ENCODE measurements at regions not wholly inside any gene's neighbourhood (a gene's known extent, or its start where the extent isn't known, plus 50 kb on each side); places are given as distances from the start of the nearest gene placed in this dataset.

- Mint-ChIP-seq H3K9me3 (no peaks in the 10 kb centered on the region), H3K27ac (no peak overlapping the region), H3K4me1 (ENCODE audit: low read depth) (no peaks in the 10 kb centered on the region), H3K36me3 (ENCODE audit: low read depth) (no peaks in the 10 kb centered on the region), H3K27me3 (peaks cover 7% of the 10 kb centered on the region), H3K4me3 (no peak overlapping the region)
- no peak for DNase-seq
These were observed 214.2 kb upstream of the GHITM start for GRCh38 chr10:83925133-83925532.

GRCh38 chr10:83926606-83927005 is 212.7 kb upstream of the GHITM start:
- no peaks in the 10 kb centered on the region for H3K4me1 Mint-ChIP-seq (ENCODE audit: low read depth)
- peaks cover 7% of the 10 kb centered on the region for H3K27me3 Mint-ChIP-seq
- no peak overlapping the region for H3K27ac Mint-ChIP-seq
- no peak overlapping the region for H3K4me3 Mint-ChIP-seq
- no peaks in the 10 kb centered on the region for H3K36me3 Mint-ChIP-seq (ENCODE audit: low read depth)
- no peaks in the 10 kb centered on the region for H3K9me3 Mint-ChIP-seq
- DNase-seq = no peak

GRCh38 chr10:83927166-83927565 is 212.1 kb upstream of the GHITM start:
- Mint-ChIP-seq H3K4me3 (no peak overlapping the region), H3K27me3 (peaks cover 7% of the 10 kb centered on the region), H3K4me1 (ENCODE audit: low read depth) (no peaks in the 10 kb centered on the region), H3K36me3 (ENCODE audit: low read depth) (no peaks in the 10 kb centered on the region), H3K27ac (no peak overlapping the region), H3K9me3 (no peaks in the 10 kb centered on the region)
- no peak for DNase-seq

GRCh38 chr10:83929399-83929798 is 209.9 kb upstream of the GHITM start:
- no peaks in the 10 kb centered on the region for H3K9me3 Mint-ChIP-seq
- H3K4me3 Mint-ChIP-seq = no peak overlapping the region
- H3K4me1 Mint-ChIP-seq (ENCODE audit: low read depth) = no peaks in the 10 kb centered on the region
- H3K36me3 Mint-ChIP-seq (ENCODE audit: low read depth) = no peaks in the 10 kb centered on the region
- DNase-seq = no peak
- peaks cover 3% of the 10 kb centered on the region for H3K27me3 Mint-ChIP-seq
- H3K27ac Mint-ChIP-seq = no peak overlapping the region

- H3K27me3 Mint-ChIP-seq = no peaks in the 10 kb centered on the region
- H3K4me1 Mint-ChIP-seq (ENCODE audit: low read depth) = no peaks in the 10 kb centered on the region
- no peak overlapping the region for H3K27ac Mint-ChIP-seq
- no peaks in the 10 kb centered on the region for H3K9me3 Mint-ChIP-seq
- no peak for DNase-seq
- H3K4me3 Mint-ChIP-seq = no peak overlapping the region
- H3K36me3 Mint-ChIP-seq (ENCODE audit: low read depth) = no peaks in the 10 kb centered on the region
These were observed 207.6 kb upstream of the GHITM start for GRCh38 chr10:83931669-83932068.

- Mint-ChIP-seq H3K4me1 (ENCODE audit: low read depth) (no peaks in the 10 kb centered on the region), H3K27ac (no peak overlapping the region), H3K9me3 (no peaks in the 10 kb centered on the region), H3K36me3 (ENCODE audit: low read depth) (no peaks in the 10 kb centered on the region), H3K27me3 (no peaks in the 10 kb centered on the region), H3K4me3 (no peak overlapping the region)
- no peak for DNase-seq
These were observed 207.1 kb upstream of the GHITM start for GRCh38 chr10:83932245-83932644.

- no peak overlapping the region for H3K27ac Mint-ChIP-seq
- no peaks in the 10 kb centered on the region for H3K27me3 Mint-ChIP-seq
- DNase-seq = no peak
- H3K4me3 Mint-ChIP-seq = no peak overlapping the region
- no peaks in the 10 kb centered on the region for H3K36me3 Mint-ChIP-seq (ENCODE audit: low read depth)
- H3K4me1 Mint-ChIP-seq (ENCODE audit: low read depth) = no peaks in the 10 kb centered on the region
- H3K9me3 Mint-ChIP-seq = no peaks in the 10 kb centered on the region
These were observed 205.2 kb upstream of the GHITM start for GRCh38 chr10:83934062-83934461.

GRCh38 chr10:83934641-83935338 is 204.5 kb upstream of the GHITM start:
- Mint-ChIP-seq H3K36me3 (ENCODE audit: low read depth) (no peaks in the 10 kb centered on the region), H3K27me3 (no peaks in the 10 kb centered on the region), H3K4me1 (ENCODE audit: low read depth) (no peaks in the 10 kb centered on the region), H3K27ac (no peak overlapping the region), H3K9me3 (no peaks in the 10 kb centered on the region), H3K4me3 (no peak overlapping the region)
- DNase-seq = no peak

- H3K36me3 Mint-ChIP-seq (ENCODE audit: low read depth) = no peaks in the 10 kb centered on the region
- no peak for DNase-seq
- no peak overlapping the region for H3K4me3 Mint-ChIP-seq
- H3K9me3 Mint-ChIP-seq = no peaks in the 10 kb centered on the region
- no peaks in the 10 kb centered on the region for H3K27me3 Mint-ChIP-seq
- no peaks in the 10 kb centered on the region for H3K4me1 Mint-ChIP-seq (ENCODE audit: low read depth)
- no peak overlapping the region for H3K27ac Mint-ChIP-seq
These were observed 204.0 kb upstream of the GHITM start for GRCh38 chr10:83935339-83935736.

GRCh38 chr10:83935911-83936310 is 203.4 kb upstream of the GHITM start:
- H3K27ac Mint-ChIP-seq = no peak overlapping the region
- no peaks in the 10 kb centered on the region for H3K36me3 Mint-ChIP-seq (ENCODE audit: low read depth)
- no peak for DNase-seq
- H3K4me1 Mint-ChIP-seq (ENCODE audit: low read depth) = no peaks in the 10 kb centered on the region
- no peaks in the 10 kb centered on the region for H3K9me3 Mint-ChIP-seq
- no peak overlapping the region for H3K4me3 Mint-ChIP-seq
- H3K27me3 Mint-ChIP-seq = no peaks in the 10 kb centered on the region

GRCh38 chr10:83937161-83937560 is 202.1 kb upstream of the GHITM start:
- no peak overlapping the region for H3K27ac Mint-ChIP-seq
- H3K36me3 Mint-ChIP-seq (ENCODE audit: low read depth) = no peaks in the 10 kb centered on the region
- H3K27me3 Mint-ChIP-seq = no peaks in the 10 kb centered on the region
- no peak for DNase-seq
- no peaks in the 10 kb centered on the region for H3K9me3 Mint-ChIP-seq
- no peak overlapping the region for H3K4me3 Mint-ChIP-seq
- H3K4me1 Mint-ChIP-seq (ENCODE audit: low read depth) = no peaks in the 10 kb centered on the region

- no peak for DNase-seq
- no peak overlapping the region for H3K4me3 Mint-ChIP-seq
- H3K27me3 Mint-ChIP-seq = no peaks in the 10 kb centered on the region
These were observed 201.5 kb upstream of the GHITM start for GRCh38 chr10:83937826-83938225.

GRCh38 chr10:83941189-83941588 is 198.1 kb upstream of the GHITM start:
- no peak for DNase-seq
- H3K27ac Mint-ChIP-seq = no peak overlapping the region
- no peak overlapping the region for H3K4me3 Mint-ChIP-seq
- no peaks in the 10 kb centered on the region for H3K9me3 Mint-ChIP-seq
- no peaks in the 10 kb centered on the region for H3K27me3 Mint-ChIP-seq
- no peaks in the 10 kb centered on the region for H3K36me3 Mint-ChIP-seq (ENCODE audit: low read depth)
- no peaks in the 10 kb centered on the region for H3K4me1 Mint-ChIP-seq (ENCODE audit: low read depth)

More at GRCh38 chr10:83937826-83938225, 201.5 kb upstream of the GHITM start:
- no peak overlapping the region for H3K27ac Mint-ChIP-seq
- no peaks in the 10 kb centered on the region for H3K9me3 Mint-ChIP-seq
- H3K4me1 Mint-ChIP-seq (ENCODE audit: low read depth) = no peaks in the 10 kb centered on the region
- no peaks in the 10 kb centered on the region for H3K36me3 Mint-ChIP-seq (ENCODE audit: low read depth)

GRCh38 chr10:83942410-83942809 is 196.9 kb upstream of the GHITM start:
- H3K4me3 Mint-ChIP-seq = no peak overlapping the region
- DNase-seq = no peak
- no peaks in the 10 kb centered on the region for H3K36me3 Mint-ChIP-seq (ENCODE audit: low read depth)
- H3K27me3 Mint-ChIP-seq = peaks cover 3% of the 10 kb centered on the region
- no peaks in the 10 kb centered on the region for H3K4me1 Mint-ChIP-seq (ENCODE audit: low read depth)
- H3K9me3 Mint-ChIP-seq = no peaks in the 10 kb centered on the region
- H3K27ac Mint-ChIP-seq = no peak overlapping the region

- H3K36me3 Mint-ChIP-seq (ENCODE audit: low read depth) = no peaks in the 10 kb centered on the region
- H3K9me3 Mint-ChIP-seq = no peaks in the 10 kb centered on the region
These were observed 196.3 kb upstream of the GHITM start for GRCh38 chr10:83943049-83943448.

GRCh38 chr10:83943920-83944319 is 195.4 kb upstream of the GHITM start:
- DNase-seq = no peak
- Mint-ChIP-seq H3K4me3 (no peak overlapping the region), H3K27me3 (peaks cover 5% of the 10 kb centered on the region), H3K9me3 (no peaks in the 10 kb centered on the region), H3K27ac (no peak overlapping the region), H3K36me3 (ENCODE audit: low read depth) (no peaks in the 10 kb centered on the region), H3K4me1 (ENCODE audit: low read depth) (no peaks in the 10 kb centered on the region)

More at GRCh38 chr10:83943049-83943448, 196.3 kb upstream of the GHITM start:
- H3K4me1 Mint-ChIP-seq (ENCODE audit: low read depth) = no peaks in the 10 kb centered on the region
- DNase-seq = no peak
- H3K27ac Mint-ChIP-seq = no peak overlapping the region
- peaks cover 3% of the 10 kb centered on the region for H3K27me3 Mint-ChIP-seq
- no peak overlapping the region for H3K4me3 Mint-ChIP-seq

Measured in activated T-cell treated with anti-CD3 and anti-CD28 coated beads, Interleukin-2, amount 50 U/mL, for 24 hours (primary cell).